H9 (cell line): ENCODE measurements at regions not wholly inside any gene's neighbourhood (a gene's known extent, or its start where the extent isn't known, plus 50 kb on each side); places are given as distances from the start of the nearest gene placed in this dataset.

ENCODE experiments used
- DNase-seq: peaks from one replicate; pipeline ENCODE4 v3.0.0-alpha.2; 2017
- H2AFZ ChIP-seq: one replicate; pipeline ENCODE4 v1.6.1; 2013; ENCODE audit warnings: mild to moderate bottlenecking, low read length, control low read depth, moderate library complexity
- H2AK5ac ChIP-seq: 2 replicates; pipeline ENCODE4 v1.6.1; 2013; ENCODE audit warnings: low read length, control low read depth, mixed read lengths; ENCODE audit not compliant: insufficient read length
- H2BK120ac ChIP-seq: one replicate; pipeline ENCODE4 v1.6.1; 2013; ENCODE audit warnings: low read depth, mild to moderate bottlenecking, low read length, control low read depth, inconsistent platforms; ENCODE audit not compliant: poor library complexity, severe bottlenecking
- H2BK12ac ChIP-seq: 2 replicates; pipeline ENCODE4 v1.6.1; 2013; ENCODE audit warnings: low read length, control low read depth, mixed read lengths, low read depth; ENCODE audit not compliant: insufficient read length
- H2BK15ac ChIP-seq: 2 replicates; pipeline ENCODE4 v1.6.1; 2013; ENCODE audit warnings: low read depth, low read length, control low read depth
- H2BK20ac ChIP-seq: one replicate; pipeline ENCODE4 v1.6.1; 2013; ENCODE audit warnings: low read depth, mild to moderate bottlenecking, low read length, control low read depth, inconsistent platforms; ENCODE audit not compliant: poor library complexity, severe bottlenecking
- H2BK5ac ChIP-seq: 2 replicates; pipeline ENCODE4 v1.6.1; 2013; ENCODE audit warnings: low read length, control low read depth, mixed read lengths; ENCODE audit not compliant: insufficient read length
- H3K14ac ChIP-seq: 2 replicates; pipeline ENCODE4 v1.6.1; 2013; ENCODE audit warnings: low read length, control low read depth; ENCODE audit not compliant: insufficient read depth
- H3K18ac ChIP-seq: 2 replicates; pipeline ENCODE4 v1.6.1; 2013; ENCODE audit warnings: low read depth, mild to moderate bottlenecking, mixed read lengths, low read length, control low read depth; ENCODE audit not compliant: insufficient read length
- H3K23ac ChIP-seq: 2 replicates; pipeline ENCODE4 v1.6.1; 2013; ENCODE audit warnings: low read length, control low read depth, mixed read lengths, low read depth; ENCODE audit not compliant: insufficient read length
- H3K23me2 ChIP-seq: 2 replicates; pipeline ENCODE4 v1.6.1; 2013; ENCODE audit warnings: low read depth, mild to moderate bottlenecking, mixed read lengths, low read length, control low read depth; ENCODE audit not compliant: insufficient read length, poor library complexity, severe bottlenecking
- H3K27ac ChIP-seq: 2 replicates; pipeline ENCODE4 v1.5.1; 2013; ENCODE audit warnings: low read length, control low read depth, mixed read lengths, low read depth; ENCODE audit not compliant: insufficient read length
- H3K27me3 ChIP-seq: 2 replicates; pipeline ENCODE4 v1.6.1; 2013; ENCODE audit warnings: low read length, control low read depth, inconsistent platforms; ENCODE audit not compliant: insufficient read depth
- H3K4ac ChIP-seq: 2 replicates; pipeline ENCODE4 v1.6.1; 2013; ENCODE audit warnings: low read depth, mild to moderate bottlenecking, control low read depth, inconsistent platforms, low read length, moderate library complexity
- H3K4me1 ChIP-seq: 2 replicates; pipeline ENCODE4 v1.6.1; 2013; ENCODE audit warnings: low read length, control low read depth, inconsistent platforms; ENCODE audit not compliant: insufficient read depth
- H3K4me2 ChIP-seq: 2 replicates; pipeline ENCODE4 v1.6.1; 2013; ENCODE audit warnings: low read length, control low read depth, mixed read lengths; ENCODE audit not compliant: insufficient read length, insufficient read depth
- H3K56ac ChIP-seq: 2 replicates; pipeline ENCODE4 v1.6.1; 2013; ENCODE audit warnings: low read depth, mild to moderate bottlenecking, mixed read lengths, low read length, control low read depth; ENCODE audit not compliant: insufficient read length
- H3K79me1 ChIP-seq: 2 replicates; pipeline ENCODE4 v1.6.1; 2013; ENCODE audit warnings: low read depth, mild to moderate bottlenecking, moderate library complexity, low read length, control low read depth, inconsistent platforms; ENCODE audit not compliant: insufficient read depth, poor library complexity, severe bottlenecking
- H3K79me2 ChIP-seq: 2 replicates; pipeline ENCODE4 v1.6.1; 2013; ENCODE audit warnings: low read length, control low read depth, inconsistent platforms; ENCODE audit not compliant: insufficient read depth
- H3K9ac ChIP-seq: 2 replicates; pipeline ENCODE4 v1.6.1; 2013; ENCODE audit warnings: low read length, control low read depth, mixed read lengths; ENCODE audit not compliant: insufficient read length; ENCODE audit errors: extremely low read depth
- H3K9me3 ChIP-seq: one replicate; pipeline ENCODE4 v1.6.1; 2013; ENCODE audit warnings: low read depth, low read length, inconsistent platforms; ENCODE audit not compliant: control insufficient read depth
- H3T11ph ChIP-seq: one replicate; pipeline ENCODE4 v1.6.1; 2013; ENCODE audit warnings: mild to moderate bottlenecking, low read length, control low read depth, inconsistent platforms
- H4K20me1 ChIP-seq: one replicate; pipeline ENCODE4 v1.6.1; 2013; ENCODE audit not compliant: control insufficient read depth, insufficient read length, insufficient read depth
- H4K5ac ChIP-seq: 2 replicates; pipeline ENCODE4 v1.6.1; 2013; ENCODE audit warnings: low read depth, mild to moderate bottlenecking, mixed read lengths, low read length, control low read depth; ENCODE audit not compliant: insufficient read length
- H4K8ac ChIP-seq: replicated peaks from 2 replicates; pipeline ENCODE4 v1.6.1; 2013; ENCODE audit warnings: low read length, control low read depth, mixed read lengths, low read depth; ENCODE audit not compliant: insufficient read length
- H4K91ac ChIP-seq: 2 replicates; pipeline ENCODE4 v1.6.1; 2013; ENCODE audit warnings: low read depth, mild to moderate bottlenecking, moderate library complexity, mixed read lengths, low read length, control low read depth; ENCODE audit not compliant: insufficient read length
- H3K27ac Mint-ChIP-seq, 3 experiments: 2 replicates in 2 of 3; 3 replicates in 1 of 3; pipeline ENCODE4 v1.8.0; 2020 to 2021; ENCODE audit warnings: mixed read lengths in 3 of 3, mild to moderate bottlenecking in 1 of 3, moderate library complexity in 1 of 3
- H3K27me3 Mint-ChIP-seq: 2 replicates; pipeline ENCODE4 v1.8.0; 2021; ENCODE audit warnings: low read depth, mild to moderate bottlenecking, moderate library complexity, mixed read lengths
- H3K36me3 Mint-ChIP-seq, 3 experiments: 2 replicates in 2 of 3; 3 replicates in 1 of 3; pipeline ENCODE4 v1.8.0; 2020 to 2021; ENCODE audit warnings: low read depth in 3 of 3, mixed read lengths in 3 of 3; ENCODE audit not compliant: insufficient read depth in 1 of 3
- H3K4me1 Mint-ChIP-seq, 2 experiments: 2 replicates each; pipeline ENCODE4 v1.8.0; 2020; ENCODE audit warnings: mixed read lengths in 2 of 2
- H3K4me3 Mint-ChIP-seq, 2 experiments: 2 replicates in 1 of 2; 3 replicates in 1 of 2; pipeline ENCODE4 v1.8.0; 2020 to 2021; ENCODE audit warnings: mild to moderate bottlenecking in 2 of 2, mixed read lengths in 2 of 2, moderate library complexity in 1 of 2
- H3K9me3 Mint-ChIP-seq, 2 experiments: 2 replicates in 1 of 2; 3 replicates in 1 of 2; pipeline ENCODE4 v1.8.0; 2020; ENCODE audit warnings: mild to moderate bottlenecking in 2 of 2, mixed read lengths in 2 of 2, moderate library complexity in 1 of 2
- CTCF ChIP-seq: fragments of 200-600 bp; sonication (generic); conservative IDR thresholded peaks from 3 replicates; pipeline ENCODE4 v1.8.0; 2021; ENCODE audit warnings: antibody characterized with exemption, mild to moderate bottlenecking
- WGBS: extraction: QIAGEN DNeasy Blood & Tissue Kit; methylation state at CpG from one replicate; pipeline ENCODE4 v1.1.7; 2013; ENCODE audit warnings: missing lambda C conversion rate, low lambda C conversion rate, mixed read lengths; ENCODE audit not compliant: insufficient read length; ENCODE audit errors: extremely low coverage; 5-methylcytosine and 5-hydroxymethylcytosine counted together

- no peak overlapping the region for H4K5ac ChIP-seq
- H3K23ac ChIP-seq = no peak overlapping the region
- H3K27ac ChIP-seq = no peak overlapping the region
- no peak for DNase-seq
- H3K4me2 ChIP-seq = no peak overlapping the region
- H3K23me2 ChIP-seq = no peaks in the 10 kb centered on the region
- Mint-ChIP-seq H3K27ac (no peak overlapping the region), H3K9me3 (no peaks in the 10 kb centered on the region; a peak in 1 of 5 replicates), H3K36me3 (no peaks in the 10 kb centered on the region), H3K27me3 (no peaks in the 10 kb centered on the region), H3K4me3 (no peak overlapping the region), H3K4me1 (peaks cover 0 to 3% of the 10 kb centered on the region in 2 experiments; a peak in 1 of 4 replicates)
- H3K9ac ChIP-seq = no peak overlapping the region
- no peak overlapping the region for H2BK12ac ChIP-seq
- no peaks in the 10 kb centered on the region for H3K79me1 ChIP-seq
- H4K8ac ChIP-seq = no peak overlapping the region
- TF ChIP-seq CTCF = no peak
- no peaks in the 10 kb centered on the region for H3K79me2 ChIP-seq
- H4K20me1 ChIP-seq = no peaks in the 10 kb centered on the region
- no peak overlapping the region for H2BK15ac ChIP-seq
- no peak overlapping the region for H4K91ac ChIP-seq
- no peak overlapping the region for H2AFZ ChIP-seq
- H3K14ac ChIP-seq = no peak overlapping the region
- H3K27me3 ChIP-seq = no peaks in the 10 kb centered on the region
- no peak overlapping the region for H3K56ac ChIP-seq
- no peak overlapping the region for H2AK5ac ChIP-seq
- H3K4me1 ChIP-seq = no peaks in the 10 kb centered on the region
- no peak overlapping the region for H3K18ac ChIP-seq
- H2BK20ac ChIP-seq = no peak overlapping the region
- H3K9me3 ChIP-seq = no peaks in the 10 kb centered on the region
- no peak overlapping the region for H2BK5ac ChIP-seq
- H3T11ph ChIP-seq = no peak overlapping the region
- WGBS = no CpG with 5 or more reads among the region's 3 CpGs
- no peak overlapping the region for H3K4ac ChIP-seq
- no peak overlapping the region for H2BK120ac ChIP-seq
These were observed 440.7 kb upstream of the THBS1 start for GRCh38 chr15:39140060-39140604.
